Endothelial cell of umbilical vein (primary cell): ENCODE measurements at regions not wholly inside any gene's neighbourhood (a gene's known extent, or its start where the extent isn't known, plus 50 kb on each side); places are given as distances from the start of the nearest gene placed in this dataset.

ENCODE experiments used
- BruUV-seq: library from RNA; stranded (reverse); fragments of 400-500 nt; replicated peaks from 2 replicates; lab custom pipeline; 2021; lab: Mats Ljungman, UMichigan
- CTCF ChIA-PET: fragments of 300-600, 350-600 bp; sonication (Branson Sonifier 250); formaldehyde crosslinking; loops from one replicate; lab custom pipeline; 2021; ENCODE audit warnings: antibody characterized with exemption, inconsistent platforms; lab: Charles Lee
- POLR2A ChIA-PET: fragments of 300-600, 350-600 bp; sonication (Branson Sonifier 250); formaldehyde crosslinking; loops from one replicate; lab custom pipeline; 2021; ENCODE audit warnings: antibody characterized with exemption, inconsistent platforms; lab: Charles Lee
- DNase-seq: peaks from one replicate; pipeline ENCODE4 v3.0.0-alpha.2; 2011; ENCODE audit warnings: low read depth, low spot score
- FAIRE-seq: peaks from 2 replicates; lab custom pipeline; 2011; peaks lifted over from hg19 to GRCh38; lab: Jason Lieb, UNC
- H2AFZ ChIP-seq: 2 replicates; pipeline ENCODE4 v1.6.0; 2012; ENCODE audit warnings: low read depth, low read length, control low read depth, inconsistent platforms
- H3K27ac ChIP-seq: 2 replicates; pipeline ENCODE4 v1.5.1; 2011; ENCODE audit warnings: low read depth, mild to moderate bottlenecking, control low read depth, low read length, moderate library complexity; ENCODE audit not compliant: insufficient read depth
- H3K27me3 ChIP-seq, 2 experiments: 2 replicates each; pipeline versions ENCODE4 v1.6.0 to v1.6.1; 2011; ENCODE audit warnings: low read length in 2 of 2, mixed read lengths in 1 of 2; ENCODE audit not compliant: control insufficient read depth in 2 of 2, insufficient read depth in 2 of 2
- H3K36me3 ChIP-seq, 2 experiments: 2 replicates in 1 of 2; 3 replicates in 1 of 2; pipeline ENCODE4 v1.5.1; 2011; ENCODE audit warnings: low read length in 2 of 2, mild to moderate bottlenecking in 1 of 2, moderate library complexity in 1 of 2; ENCODE audit not compliant: control insufficient read depth in 2 of 2, insufficient read depth in 2 of 2; ENCODE audit errors: extremely low read depth in 1 of 2
- H3K4me1 ChIP-seq: 3 replicates; pipeline ENCODE4 v1.5.1; 2011; ENCODE audit warnings: mild to moderate bottlenecking, low read length; ENCODE audit not compliant: control insufficient read depth, insufficient read depth; ENCODE audit errors: extremely low read depth
- H3K4me2 ChIP-seq: 2 replicates; pipeline ENCODE4 v1.6.1; 2011; ENCODE audit warnings: low read length, control low read depth, mixed read lengths; ENCODE audit not compliant: insufficient read depth
- H3K4me3 ChIP-seq, 3 experiments: fragments of 200-600 bp in 1 of 3; sonication (generic), shearing (Covaris generic) in 1 of 3; replicated peaks in 1 of 3; 2 replicates each; pipeline ENCODE4 v1.5.1; 2011 to 2016; ENCODE audit warnings: control low read depth in 3 of 3, low read length in 3 of 3, mild to moderate bottlenecking in 2 of 3, inconsistent platforms in 1 of 3, low read depth in 1 of 3, moderate library complexity in 1 of 3; ENCODE audit not compliant: insufficient read depth in 1 of 3
- H3K79me2 ChIP-seq: 2 replicates; pipeline ENCODE4 v1.6.0; 2012; ENCODE audit warnings: low read length, inconsistent platforms; ENCODE audit not compliant: control insufficient read depth, insufficient read depth
- H3K9ac ChIP-seq: replicated peaks from 2 replicates; pipeline ENCODE3; 2011; ENCODE audit warnings: low read length, control low read depth; ENCODE audit not compliant: insufficient read depth; ENCODE audit errors: extremely low read depth
- H3K9me1 ChIP-seq: replicated peaks from 3 replicates; pipeline ENCODE4 v1.6.0; 2011; ENCODE audit warnings: mild to moderate bottlenecking, low read length; ENCODE audit not compliant: control insufficient read depth, insufficient read depth; ENCODE audit errors: extremely low read depth
- H3K9me3 ChIP-seq: replicated peaks from 2 replicates; pipeline ENCODE4 v1.5.1; 2012; ENCODE audit warnings: low read length, inconsistent platforms; ENCODE audit not compliant: control insufficient read depth, insufficient read depth
- H4K20me1 ChIP-seq: replicated peaks from 2 replicates; pipeline ENCODE3; 2011; ENCODE audit warnings: mild to moderate bottlenecking, low read length; ENCODE audit not compliant: control insufficient read depth, insufficient read depth; ENCODE audit errors: extremely low read depth
- EZH2 ChIP-seq: IDR thresholded peaks from 2 replicates; pipeline ENCODE4 v1.6.1; 2012; ENCODE audit warnings: borderline replicate concordance, low read depth, mild to moderate bottlenecking, moderate library complexity, low read length, inconsistent platforms; ENCODE audit not compliant: severe bottlenecking
- GATA2 ChIP-seq: IDR thresholded peaks from 2 replicates; pipeline ENCODE4 v1.7.0; 2011; ENCODE audit warnings: low read depth, mild to moderate bottlenecking, moderate library complexity, mixed read lengths, low read length; ENCODE audit not compliant: insufficient read length, insufficient read depth
- JUN ChIP-seq: IDR thresholded peaks from 2 replicates; pipeline ENCODE4 v1.6.1; 2011; ENCODE audit warnings: borderline replicate concordance, low read depth; ENCODE audit not compliant: insufficient read length, insufficient read depth
- MYC ChIP-seq: IDR thresholded peaks from one replicate; pipeline ENCODE4 v1.6.1; 2011; ENCODE audit warnings: mild to moderate bottlenecking, low read depth, low read length
- POLR2A ChIP-seq: IDR thresholded peaks from 2 replicates; pipeline ENCODE4 v1.6.1; 2012; ENCODE audit warnings: low read depth, mild to moderate bottlenecking, control low read depth, low read length
- POLR2AphosphoS5 ChIP-seq: IDR thresholded peaks from 2 replicates; pipeline ENCODE4 v1.6.1; 2012; ENCODE audit warnings: low read depth, mild to moderate bottlenecking, control low read depth, low read length, moderate library complexity; ENCODE audit not compliant: insufficient read depth
- dilution Hi-C: fragments of 300-500 bp; cut with MboI; formaldehyde crosslinking; loops from one replicate; pipeline ENCODE4 v1.15.0; 2019; ENCODE audit warnings: low sequenced_read_pairs; ENCODE audit not compliant: extremely low pct_ligation_motif_present
- intact Hi-C: fragments of 100-400 bp; cut with micrococcal nuclease; formaldehyde crosslinking; loops from one replicate; pipeline ENCODE4 v1.10.0; 2022
- TF ChIP-seq, protein P1 (sequence below): IDR thresholded peaks from 2 replicates; pipeline ENCODE4 v1.6.1; 2011; ENCODE audit not compliant: insufficient read depth, insufficient read length
- TF ChIP-seq, protein P2 (sequence below), 2 donors: IDR thresholded peaks; 1 replicate in 1 of 2; 2 replicates in 1 of 2; pipeline ENCODE4 v1.5.1; 2011; ENCODE audit warnings: low read length in 2 of 2, mild to moderate bottlenecking in 2 of 2, moderate library complexity in 2 of 2, control low read depth in 1 of 2, inconsistent platforms in 1 of 2, low read depth in 1 of 2; ENCODE audit not compliant: insufficient read depth in 1 of 2; ENCODE audit errors: extremely low read depth in 1 of 2

DNA sequence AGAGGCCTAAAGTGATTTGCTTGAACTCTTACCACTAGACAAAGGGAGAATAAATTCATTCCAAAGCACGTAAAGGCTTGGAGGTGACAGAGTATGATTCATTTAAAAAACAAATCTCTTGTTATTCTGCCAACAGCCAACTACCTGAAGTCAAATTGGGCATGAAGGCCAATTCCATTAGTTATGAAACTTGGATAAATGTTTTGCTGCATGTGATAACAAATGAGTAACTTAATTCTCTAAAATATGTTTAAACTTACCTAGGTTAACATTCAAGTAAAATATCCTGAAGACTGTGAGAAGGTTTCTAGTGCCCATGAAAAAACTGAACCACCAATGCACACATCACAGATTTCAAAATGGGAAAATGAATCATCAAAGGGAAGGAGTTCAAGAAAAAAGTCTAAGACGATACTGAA, 120.1 kb upstream of the TSLP start:
- H3K4me1 ChIP-seq: no peaks in the 10 kb centered on the region
- intact Hi-C loops (no loop called here), dilution Hi-C loops (no loop called here)
- no peak overlapping the region for H3K4me3 ChIP-seq
- H3K9me3 ChIP-seq: peaks cover 2% of the 10 kb centered on the region
- H3K27me3 ChIP-seq: no peaks in the 10 kb centered on the region
- H3K27ac ChIP-seq: no peak overlapping the region
- DNase-seq (no peak), FAIRE-seq (no peak)
- no peaks in the 10 kb centered on the region for H3K36me3 ChIP-seq
- H3K79me2 ChIP-seq: no peaks in the 10 kb centered on the region
- no peaks in the 10 kb centered on the region for H4K20me1 ChIP-seq
- H3K9ac ChIP-seq: no peak overlapping the region
- BruUV-seq: no TSS peak
- ChIA-PET POLR2A (no interaction called here), CTCF (interaction anchor here (1.5 kb wide), 1 partner anchor 9 kb away, joined by 3 read pairs; no protein-coding TSS in a partner anchor)
- no peak overlapping the region for H3K4me2 ChIP-seq
- TF ChIP-seq POLR2A (no peak), EZH2 (no peak), JUN (no peak), GATA2 (no peak), POLR2AphosphoS5 (no peak), MYC (no peak)
- TF ChIP-seq, protein P1, sequence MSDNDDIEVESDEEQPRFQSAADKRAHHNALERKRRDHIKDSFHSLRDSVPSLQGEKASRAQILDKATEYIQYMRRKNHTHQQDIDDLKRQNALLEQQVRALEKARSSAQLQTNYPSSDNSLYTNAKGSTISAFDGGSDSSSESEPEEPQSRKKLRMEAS: no peak
- TF ChIP-seq, protein P2, sequence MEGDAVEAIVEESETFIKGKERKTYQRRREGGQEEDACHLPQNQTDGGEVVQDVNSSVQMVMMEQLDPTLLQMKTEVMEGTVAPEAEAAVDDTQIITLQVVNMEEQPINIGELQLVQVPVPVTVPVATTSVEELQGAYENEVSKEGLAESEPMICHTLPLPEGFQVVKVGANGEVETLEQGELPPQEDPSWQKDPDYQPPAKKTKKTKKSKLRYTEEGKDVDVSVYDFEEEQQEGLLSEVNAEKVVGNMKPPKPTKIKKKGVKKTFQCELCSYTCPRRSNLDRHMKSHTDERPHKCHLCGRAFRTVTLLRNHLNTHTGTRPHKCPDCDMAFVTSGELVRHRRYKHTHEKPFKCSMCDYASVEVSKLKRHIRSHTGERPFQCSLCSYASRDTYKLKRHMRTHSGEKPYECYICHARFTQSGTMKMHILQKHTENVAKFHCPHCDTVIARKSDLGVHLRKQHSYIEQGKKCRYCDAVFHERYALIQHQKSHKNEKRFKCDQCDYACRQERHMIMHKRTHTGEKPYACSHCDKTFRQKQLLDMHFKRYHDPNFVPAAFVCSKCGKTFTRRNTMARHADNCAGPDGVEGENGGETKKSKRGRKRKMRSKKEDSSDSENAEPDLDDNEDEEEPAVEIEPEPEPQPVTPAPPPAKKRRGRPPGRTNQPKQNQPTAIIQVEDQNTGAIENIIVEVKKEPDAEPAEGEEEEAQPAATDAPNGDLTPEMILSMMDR (IDR thresholded peaks at IDR 0.05; ENCODE audit: extremely low read depth in 1 of 2, insufficient read depth in 1 of 2, low read depth in 1 of 2, low read length in 2 of 2): no peak
- H3K9me1 ChIP-seq: no peaks in the 10 kb centered on the region
- no peak overlapping the region for H2AFZ ChIP-seq
